ENCODE measurements at regions not wholly inside any gene's neighbourhood (a gene's known extent, or its start where the extent isn't known, plus 50 kb on each side); places are given as distances from the start of the nearest gene placed in this dataset.
"Not testable (repeated sequence)": the region's sequence is repeated elsewhere in the genome, so short reads cannot be mapped to it uniquely, and the experiment has no call there.

DNA sequence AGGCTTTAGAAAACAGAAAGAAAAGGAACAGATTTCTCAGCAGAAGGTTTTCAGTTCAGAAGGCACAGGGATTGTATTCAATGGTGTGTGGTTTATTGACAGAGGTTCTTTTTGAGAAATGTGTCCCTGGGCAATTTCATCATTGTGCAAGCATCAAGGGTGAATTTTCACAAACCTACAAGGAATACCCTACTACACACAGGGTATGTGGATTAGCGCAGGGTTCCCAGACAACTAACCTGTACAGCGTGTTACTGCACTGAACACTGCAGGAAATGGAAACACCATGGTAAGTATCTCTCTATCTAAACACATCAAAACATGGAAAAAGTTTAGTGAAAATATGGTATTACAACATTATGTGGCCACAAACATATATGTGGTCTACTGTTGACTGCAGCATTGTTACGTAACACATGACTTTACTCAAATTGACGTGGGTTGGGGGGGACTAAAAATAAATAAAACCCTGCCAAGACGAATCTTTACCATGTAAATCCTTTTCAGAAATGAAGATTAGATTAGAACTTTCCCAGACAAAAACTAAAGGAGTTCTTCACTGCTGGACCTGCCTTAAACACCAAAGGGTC, 893.1 kb downstream of the TMEM121 start:
- H3K9me3 ChIP-seq (ENCODE audit: low read depth), result no peaks in the 10 kb centered on the region
- H3K27me3 ChIP-seq, result no peaks in the 10 kb centered on the region
- H3K36me3 ChIP-seq, result no peaks in the 10 kb centered on the region
- no peak overlapping the region for H3K27ac ChIP-seq
- DNase-seq (ENCODE audit: low read depth in 1 of 2, low spot score in 1 of 2), result no peak
- TF ChIP-seq, protein P1, sequence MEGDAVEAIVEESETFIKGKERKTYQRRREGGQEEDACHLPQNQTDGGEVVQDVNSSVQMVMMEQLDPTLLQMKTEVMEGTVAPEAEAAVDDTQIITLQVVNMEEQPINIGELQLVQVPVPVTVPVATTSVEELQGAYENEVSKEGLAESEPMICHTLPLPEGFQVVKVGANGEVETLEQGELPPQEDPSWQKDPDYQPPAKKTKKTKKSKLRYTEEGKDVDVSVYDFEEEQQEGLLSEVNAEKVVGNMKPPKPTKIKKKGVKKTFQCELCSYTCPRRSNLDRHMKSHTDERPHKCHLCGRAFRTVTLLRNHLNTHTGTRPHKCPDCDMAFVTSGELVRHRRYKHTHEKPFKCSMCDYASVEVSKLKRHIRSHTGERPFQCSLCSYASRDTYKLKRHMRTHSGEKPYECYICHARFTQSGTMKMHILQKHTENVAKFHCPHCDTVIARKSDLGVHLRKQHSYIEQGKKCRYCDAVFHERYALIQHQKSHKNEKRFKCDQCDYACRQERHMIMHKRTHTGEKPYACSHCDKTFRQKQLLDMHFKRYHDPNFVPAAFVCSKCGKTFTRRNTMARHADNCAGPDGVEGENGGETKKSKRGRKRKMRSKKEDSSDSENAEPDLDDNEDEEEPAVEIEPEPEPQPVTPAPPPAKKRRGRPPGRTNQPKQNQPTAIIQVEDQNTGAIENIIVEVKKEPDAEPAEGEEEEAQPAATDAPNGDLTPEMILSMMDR (IDR thresholded peaks at IDR 0.05; ENCODE audit: low read depth, low read length), result no peak
- no peak overlapping the region for H3K4me3 ChIP-seq
- H3K4me1 ChIP-seq (ENCODE audit: low read depth), result no peaks in the 10 kb centered on the region

DNA sequence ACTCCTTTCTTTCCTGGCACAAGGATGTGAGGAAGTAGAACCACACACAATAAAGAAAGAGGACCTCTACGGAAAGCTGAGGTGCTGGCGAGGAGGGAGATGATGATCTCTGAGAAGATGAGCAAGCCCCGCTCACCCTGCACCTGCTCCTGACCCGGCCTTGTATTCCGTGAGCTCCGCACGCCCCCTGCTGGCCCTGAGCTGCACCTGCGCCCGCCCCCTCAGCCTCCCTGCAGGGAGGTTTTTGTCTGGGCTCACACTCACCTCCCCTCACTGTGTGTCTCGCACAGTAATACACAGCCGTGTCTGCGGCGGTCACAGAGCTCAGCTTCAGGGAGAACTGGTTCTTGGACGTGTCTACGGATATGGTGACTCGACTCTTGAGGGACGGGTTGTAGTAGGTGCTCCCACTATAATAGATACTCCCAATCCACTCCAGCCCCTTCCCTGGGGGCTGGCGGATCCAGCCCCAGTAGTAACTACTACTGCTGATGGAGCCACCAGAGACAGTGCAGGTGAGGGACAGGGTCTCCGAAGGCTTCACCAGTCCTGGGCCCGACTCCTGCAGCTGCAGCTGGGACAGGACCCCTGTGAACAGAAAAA, 895.1 kb downstream of the TMEM121 start:
- H3K9me3 ChIP-seq (ENCODE audit: low read depth); H3K27ac ChIP-seq; DNase-seq (ENCODE audit: low read depth in 1 of 2, low spot score in 1 of 2); H3K4me3 ChIP-seq; H3K4me1 ChIP-seq (ENCODE audit: low read depth); H3K36me3 ChIP-seq; H3K27me3 ChIP-seq: not testable (repeated sequence)

DNA sequence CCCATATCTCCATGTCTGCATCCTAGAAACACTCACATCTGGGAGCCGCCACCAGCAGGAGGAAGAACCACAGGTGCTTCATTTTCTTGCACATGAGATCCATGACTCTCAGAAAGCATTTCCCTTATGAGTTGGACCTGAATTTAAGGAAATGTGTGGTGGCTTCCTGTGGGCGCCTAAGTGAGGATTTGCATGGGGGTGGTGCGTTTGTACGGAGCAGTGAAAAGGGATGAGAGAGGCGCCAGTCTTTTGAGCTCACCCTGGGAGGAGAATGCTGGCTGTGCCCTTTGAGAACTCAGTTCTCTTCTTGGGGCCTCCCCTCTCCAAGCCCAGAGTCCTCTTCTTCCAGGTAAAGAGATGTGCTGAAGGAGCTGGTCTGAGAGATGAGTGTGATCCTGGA, 895.7 kb downstream of the TMEM121 start:
- Histone ChIP-seq H3K9me3 (ENCODE audit: low read depth) (no peaks in the 10 kb centered on the region), H3K4me1 (ENCODE audit: low read depth) (no peaks in the 10 kb centered on the region), H3K27ac (no peak overlapping the region), H3K4me3 (no peak overlapping the region), H3K27me3 (no peaks in the 10 kb centered on the region), H3K36me3 (no peaks in the 10 kb centered on the region)
- DNase-seq (ENCODE audit: low read depth in 1 of 2, low spot score in 1 of 2), result no peak
- TF ChIP-seq, protein P1 (IDR thresholded peaks at IDR 0.05; ENCODE audit: low read depth, low read length), result no peak

DNA sequence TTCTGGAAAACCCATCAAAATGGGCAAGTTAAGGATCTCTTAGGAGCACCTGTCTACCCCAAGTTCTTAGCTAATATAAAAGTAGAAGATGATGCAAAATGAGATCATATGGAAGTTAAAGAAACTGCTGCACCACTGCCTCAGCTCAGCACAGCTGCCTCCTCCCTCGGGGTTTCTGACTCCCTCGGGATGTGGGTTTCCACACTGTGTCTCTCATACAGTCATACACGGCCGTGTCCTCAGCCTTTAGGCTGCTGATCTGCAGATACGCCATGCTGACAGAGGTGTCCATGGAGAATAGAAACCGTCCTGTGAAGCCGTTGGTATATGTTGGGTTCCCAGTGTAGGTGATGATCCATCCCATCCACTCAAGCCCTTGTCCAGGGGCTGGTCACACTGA, 898.8 kb downstream of the TMEM121 start:
- not testable (repeated sequence) for DNase-seq (ENCODE audit: low read depth in 1 of 2, low spot score in 1 of 2); H3K9me3 ChIP-seq (ENCODE audit: low read depth); H3K4me1 ChIP-seq (ENCODE audit: low read depth); H3K4me3 ChIP-seq; H3K36me3 ChIP-seq; H3K27ac ChIP-seq; H3K27me3 ChIP-seq

DNA sequence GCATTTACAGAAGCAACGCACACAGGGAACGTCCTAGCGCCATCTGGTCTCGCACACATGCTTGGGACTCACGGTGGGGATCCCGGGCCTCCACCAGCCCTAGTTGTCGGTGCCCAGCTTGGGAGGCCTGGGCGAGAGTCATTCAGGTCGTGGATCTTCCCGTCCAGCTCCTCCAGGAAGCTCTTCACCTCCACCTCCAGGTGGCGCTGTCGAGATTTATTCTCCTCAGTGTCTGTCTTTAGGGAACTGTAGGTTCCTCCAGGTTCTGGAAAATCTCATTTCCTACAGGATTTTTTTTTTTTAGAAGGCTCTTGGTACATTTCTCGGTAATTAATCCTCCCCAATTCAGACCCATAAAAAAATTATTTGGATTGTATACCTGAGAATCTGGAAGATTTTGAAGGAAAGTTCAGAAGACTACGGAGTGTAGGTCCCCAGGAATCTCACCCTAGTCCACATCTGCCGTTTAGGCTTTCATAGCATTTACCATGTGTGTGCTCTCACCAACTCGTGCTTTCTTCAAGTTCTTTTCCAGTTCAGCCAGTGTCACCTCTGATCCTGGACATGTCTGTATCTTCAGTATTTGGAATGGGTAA, 910.0 kb downstream of the TMEM121 start:
- DNase-seq (ENCODE audit: low read depth in 1 of 2, low spot score in 1 of 2), result no peak
- TF ChIP-seq, protein P1 (IDR thresholded peaks at IDR 0.05; ENCODE audit: low read depth, low read length), result no peak

DNA sequence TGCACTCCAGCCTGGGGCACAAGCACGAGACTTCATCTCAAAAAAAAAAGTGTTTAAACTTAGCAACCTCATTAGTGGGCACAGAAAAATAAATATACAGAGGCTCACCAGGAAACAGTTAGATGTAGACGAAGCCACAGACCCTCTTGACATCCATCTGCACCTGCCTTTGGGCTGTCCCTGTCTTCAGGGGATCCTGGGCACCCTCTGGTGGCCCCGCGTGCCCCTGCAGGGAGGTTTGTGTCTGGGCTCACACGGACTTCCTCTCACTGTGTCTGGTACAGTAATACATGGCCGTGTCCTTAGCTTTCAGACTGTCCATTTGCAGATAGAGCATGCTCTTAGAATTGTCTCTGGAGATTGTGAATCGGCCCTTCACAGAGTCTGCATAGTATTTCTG, 916.5 kb downstream of the TMEM121 start:
- Histone ChIP-seq H3K4me3 (no peak overlapping the region), H3K27me3 (no peaks in the 10 kb centered on the region), H3K27ac (no peak overlapping the region), H3K9me3 (ENCODE audit: low read depth) (no peaks in the 10 kb centered on the region), H3K36me3 (no peaks in the 10 kb centered on the region), H3K4me1 (ENCODE audit: low read depth) (no peaks in the 10 kb centered on the region)
- no peak for DNase-seq (ENCODE audit: low read depth in 1 of 2, low spot score in 1 of 2)
- TF ChIP-seq, protein P1 (IDR thresholded peaks at IDR 0.05; ENCODE audit: low read depth, low read length), result no peak

More for the DNA sequence above, 910.0 kb downstream of the TMEM121 start:
- H3K4me1 ChIP-seq (ENCODE audit: low read depth), result no peaks in the 10 kb centered on the region
- H3K27me3 ChIP-seq, result no peaks in the 10 kb centered on the region
- no peak overlapping the region for H3K4me3 ChIP-seq
- H3K36me3 ChIP-seq, result no peaks in the 10 kb centered on the region
- no peaks in the 10 kb centered on the region for H3K9me3 ChIP-seq (ENCODE audit: low read depth)
- H3K27ac ChIP-seq, result no peak overlapping the region
